ENCODE measurements at regions not wholly inside any gene's neighbourhood (a gene's known extent, or its start where the extent isn't known, plus 50 kb on each side); places are given as distances from the start of the nearest gene placed in this dataset.
"Not testable (repeated sequence)": the region's sequence is repeated elsewhere in the genome, so short reads cannot be mapped to it uniquely, and the experiment has no call there.

DNA sequence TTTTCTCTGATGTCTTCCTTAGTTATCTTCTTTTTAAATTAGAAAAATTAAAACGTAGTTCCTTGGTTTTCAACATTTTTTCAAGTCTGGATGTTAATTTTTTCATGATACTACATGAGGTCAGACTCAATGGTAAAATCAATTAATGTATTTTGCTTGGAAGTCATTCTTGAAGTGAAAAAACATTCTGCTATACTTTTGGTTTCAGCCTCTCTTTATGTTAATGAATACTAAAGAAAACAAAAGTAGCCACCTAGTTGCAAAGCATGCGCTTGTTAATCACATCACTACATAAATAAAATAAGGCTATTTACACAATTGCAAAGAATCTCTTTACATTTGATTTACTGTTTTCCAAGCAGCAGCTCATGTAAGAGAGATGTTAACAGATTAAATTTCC lies 170.4 kb downstream of the LIPI start:
- BruUV-seq (replicated peaks): no TSS peak
- ChIA-PET CTCF (no interaction called here), POLR2A (no interaction called here)
- Histone ChIP-seq H3K4me3 (replicated peaks in 1 of 3; ENCODE audit: insufficient read depth in 1 of 3, low read depth in 1 of 3, low read length in 3 of 3) (no peak overlapping the region), H4K20me1 (replicated peaks; ENCODE audit: control insufficient read depth, extremely low read depth, insufficient read depth, low read length) (no peaks in the 10 kb centered on the region), H3K9me1 (replicated peaks; ENCODE audit: control insufficient read depth, extremely low read depth, insufficient read depth, low read length) (no peaks in the 10 kb centered on the region), H3K9me3 (replicated peaks; ENCODE audit: control insufficient read depth, insufficient read depth, low read length) (no peaks in the 10 kb centered on the region), H3K27me3 (ENCODE audit: control insufficient read depth in 2 of 2, insufficient read depth in 2 of 2, low read length in 2 of 2) (no peaks in the 10 kb centered on the region), H3K27ac (ENCODE audit: insufficient read depth, low read depth, low read length) (no peak overlapping the region), H3K9ac (replicated peaks; ENCODE audit: extremely low read depth, insufficient read depth, low read length) (no peak overlapping the region), H3K4me2 (ENCODE audit: insufficient read depth, low read length) (no peak overlapping the region), H3K36me3 (ENCODE audit: control insufficient read depth in 2 of 2, extremely low read depth in 1 of 2, insufficient read depth in 2 of 2, low read length in 2 of 2) (no peaks in the 10 kb centered on the region), H2AFZ (ENCODE audit: low read depth, low read length) (no peak overlapping the region), H3K4me1 (ENCODE audit: control insufficient read depth, extremely low read depth, insufficient read depth, low read length) (no peaks in the 10 kb centered on the region), H3K79me2 (ENCODE audit: control insufficient read depth, insufficient read depth, low read length) (no peaks in the 10 kb centered on the region)
- FAIRE-seq: no peak
- intact Hi-C loops (cut with micrococcal nuclease) (no loop called here), dilution Hi-C loops (cut with MboI; ENCODE audit: extremely low pct_ligation_motif_present, low sequenced_read_pairs) (no loop called here)
- DNase-seq (ENCODE audit: low read depth, low spot score): no peak
- TF ChIP-seq, protein P1, sequence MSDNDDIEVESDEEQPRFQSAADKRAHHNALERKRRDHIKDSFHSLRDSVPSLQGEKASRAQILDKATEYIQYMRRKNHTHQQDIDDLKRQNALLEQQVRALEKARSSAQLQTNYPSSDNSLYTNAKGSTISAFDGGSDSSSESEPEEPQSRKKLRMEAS (IDR thresholded peaks at IDR 0.05; ENCODE audit: insufficient read depth, insufficient read length): no peak
- TF ChIP-seq FOS (IDR thresholded peaks at IDR 0.05; ENCODE audit: borderline replicate concordance, insufficient read depth, low read length) (no peak), JUN (IDR thresholded peaks at IDR 0.05; ENCODE audit: borderline replicate concordance, insufficient read depth, insufficient read length, low read depth) (no peak), POLR2A (IDR thresholded peaks at IDR 0.05; ENCODE audit: low read depth, low read length) (no peak), GATA2 (IDR thresholded peaks at IDR 0.05; ENCODE audit: insufficient read depth, insufficient read length, low read depth, low read length) (no peak), MYC (IDR thresholded peaks at IDR 0.05; ENCODE audit: low read depth, low read length) (no peak), POLR2AphosphoS5 (IDR thresholded peaks at IDR 0.05; ENCODE audit: insufficient read depth, low read depth, low read length) (no peak)
- TF ChIP-seq, protein P2, sequence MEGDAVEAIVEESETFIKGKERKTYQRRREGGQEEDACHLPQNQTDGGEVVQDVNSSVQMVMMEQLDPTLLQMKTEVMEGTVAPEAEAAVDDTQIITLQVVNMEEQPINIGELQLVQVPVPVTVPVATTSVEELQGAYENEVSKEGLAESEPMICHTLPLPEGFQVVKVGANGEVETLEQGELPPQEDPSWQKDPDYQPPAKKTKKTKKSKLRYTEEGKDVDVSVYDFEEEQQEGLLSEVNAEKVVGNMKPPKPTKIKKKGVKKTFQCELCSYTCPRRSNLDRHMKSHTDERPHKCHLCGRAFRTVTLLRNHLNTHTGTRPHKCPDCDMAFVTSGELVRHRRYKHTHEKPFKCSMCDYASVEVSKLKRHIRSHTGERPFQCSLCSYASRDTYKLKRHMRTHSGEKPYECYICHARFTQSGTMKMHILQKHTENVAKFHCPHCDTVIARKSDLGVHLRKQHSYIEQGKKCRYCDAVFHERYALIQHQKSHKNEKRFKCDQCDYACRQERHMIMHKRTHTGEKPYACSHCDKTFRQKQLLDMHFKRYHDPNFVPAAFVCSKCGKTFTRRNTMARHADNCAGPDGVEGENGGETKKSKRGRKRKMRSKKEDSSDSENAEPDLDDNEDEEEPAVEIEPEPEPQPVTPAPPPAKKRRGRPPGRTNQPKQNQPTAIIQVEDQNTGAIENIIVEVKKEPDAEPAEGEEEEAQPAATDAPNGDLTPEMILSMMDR (IDR thresholded peaks at IDR 0.05; ENCODE audit: extremely low read depth in 1 of 2, insufficient read depth in 1 of 2, low read depth in 1 of 2, low read length in 2 of 2): no peak

DNA sequence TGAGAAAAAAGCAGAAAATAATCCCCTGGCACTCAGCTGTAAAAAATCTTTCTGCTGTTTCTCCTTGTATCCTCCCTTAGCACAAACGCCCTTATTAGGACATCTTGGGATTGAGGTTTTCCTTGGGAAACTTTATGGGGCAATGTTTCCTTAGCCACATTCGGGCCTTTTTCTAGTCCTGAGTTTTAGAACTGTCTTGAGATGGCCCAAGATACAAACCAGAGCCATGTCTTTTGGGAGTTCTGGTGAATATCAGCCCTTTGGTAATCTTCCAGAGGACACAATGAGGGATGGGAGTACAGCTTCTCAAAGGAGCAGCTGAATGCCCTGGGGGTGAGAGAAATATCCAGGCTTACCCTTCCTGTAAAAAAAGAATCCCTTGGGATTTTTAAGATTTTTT lies 182.1 kb downstream of the LIPI start:
- H3K27ac ChIP-seq (ENCODE audit: insufficient read depth, low read depth, low read length); intact Hi-C loops (cut with micrococcal nuclease); H3K4me3 ChIP-seq (replicated peaks in 1 of 3; ENCODE audit: insufficient read depth in 1 of 3, low read depth in 1 of 3, low read length in 3 of 3); FAIRE-seq; H3K9ac ChIP-seq (replicated peaks; ENCODE audit: extremely low read depth, insufficient read depth, low read length); H3K4me1 ChIP-seq (ENCODE audit: control insufficient read depth, extremely low read depth, insufficient read depth, low read length); H2AFZ ChIP-seq (ENCODE audit: low read depth, low read length); H3K9me3 ChIP-seq (replicated peaks; ENCODE audit: control insufficient read depth, insufficient read depth, low read length); DNase-seq (ENCODE audit: low read depth, low spot score); dilution Hi-C loops (cut with MboI; ENCODE audit: extremely low pct_ligation_motif_present, low sequenced_read_pairs); H3K4me2 ChIP-seq (ENCODE audit: insufficient read depth, low read length); H3K27me3 ChIP-seq (ENCODE audit: control insufficient read depth in 2 of 2, insufficient read depth in 2 of 2, low read length in 2 of 2); CTCF ChIA-PET; POLR2A ChIA-PET; H3K79me2 ChIP-seq (ENCODE audit: control insufficient read depth, insufficient read depth, low read length); H3K9me1 ChIP-seq (replicated peaks; ENCODE audit: control insufficient read depth, extremely low read depth, insufficient read depth, low read length); BruUV-seq (replicated peaks); H3K36me3 ChIP-seq (ENCODE audit: control insufficient read depth in 2 of 2, extremely low read depth in 1 of 2, insufficient read depth in 2 of 2, low read length in 2 of 2); H4K20me1 ChIP-seq (replicated peaks; ENCODE audit: control insufficient read depth, extremely low read depth, insufficient read depth, low read length): not testable (repeated sequence)

DNA sequence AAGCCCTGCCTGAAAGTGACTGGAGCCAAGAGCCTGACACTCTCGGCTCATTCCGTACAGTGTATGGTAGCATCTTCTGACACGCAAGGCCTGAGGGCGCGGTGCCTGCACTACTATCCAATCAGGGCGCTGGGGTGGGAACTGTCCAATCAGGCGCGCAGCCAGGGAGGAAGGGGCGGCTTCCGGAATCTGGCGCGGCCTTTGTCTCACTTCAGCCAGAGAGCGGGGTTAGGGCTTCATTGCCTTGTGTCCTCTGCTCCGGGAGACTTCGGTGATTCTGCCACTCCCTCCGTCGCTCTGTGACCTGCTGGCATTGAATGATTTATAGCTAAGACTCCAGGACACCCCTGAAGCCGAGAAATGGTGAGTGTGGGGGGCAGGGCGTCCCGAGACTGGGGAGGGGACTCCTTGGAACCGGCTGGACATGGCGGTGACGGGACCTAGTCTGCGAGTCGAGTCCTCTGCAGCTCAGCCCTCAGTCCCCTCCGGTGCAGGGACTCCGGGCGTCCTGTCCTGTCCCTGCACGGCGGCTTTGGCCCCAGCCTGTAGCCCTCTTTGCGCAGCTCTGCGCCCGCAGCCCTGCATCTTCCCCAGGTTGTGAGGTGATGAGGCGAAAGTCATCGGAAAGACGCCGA lies 183.4 kb downstream of the LIPI start:
- peak; percentile 69 for DNase-seq (ENCODE audit: low read depth, low spot score)
- H4K20me1 ChIP-seq (replicated peaks; ENCODE audit: control insufficient read depth, extremely low read depth, insufficient read depth, low read length); H3K27me3 ChIP-seq (ENCODE audit: control insufficient read depth in 2 of 2, insufficient read depth in 2 of 2, low read length in 2 of 2); intact Hi-C loops (cut with micrococcal nuclease); POLR2A ChIA-PET; H3K4me1 ChIP-seq (ENCODE audit: control insufficient read depth, extremely low read depth, insufficient read depth, low read length); H3K27ac ChIP-seq (ENCODE audit: insufficient read depth, low read depth, low read length); dilution Hi-C loops (cut with MboI; ENCODE audit: extremely low pct_ligation_motif_present, low sequenced_read_pairs); H3K9me1 ChIP-seq (replicated peaks; ENCODE audit: control insufficient read depth, extremely low read depth, insufficient read depth, low read length); H3K79me2 ChIP-seq (ENCODE audit: control insufficient read depth, insufficient read depth, low read length); H3K9me3 ChIP-seq (replicated peaks; ENCODE audit: control insufficient read depth, insufficient read depth, low read length); CTCF ChIA-PET; H3K9ac ChIP-seq (replicated peaks; ENCODE audit: extremely low read depth, insufficient read depth, low read length); H3K36me3 ChIP-seq (ENCODE audit: control insufficient read depth in 2 of 2, extremely low read depth in 1 of 2, insufficient read depth in 2 of 2, low read length in 2 of 2): not testable (repeated sequence)
- BruUV-seq (replicated peaks): TSS peak; percentile 64
- peak overlapping the region; percentile 79 for H2AFZ ChIP-seq (ENCODE audit: low read depth, low read length)
- peak overlapping the region; percentile 23 to 58 (median 46) for H3K4me3 ChIP-seq (replicated peaks in 1 of 3; ENCODE audit: insufficient read depth in 1 of 3, low read depth in 1 of 3, low read length in 3 of 3)
- peak overlapping the region; percentile 21 for H3K4me2 ChIP-seq (ENCODE audit: insufficient read depth, low read length)
- peak; percentile 100 for FAIRE-seq

Measured in endothelial cell of umbilical vein (primary cell).